ENCODE measurements at regions not wholly inside any gene's neighbourhood (a gene's known extent, or its start where the extent isn't known, plus 50 kb on each side); places are given as distances from the start of the nearest gene placed in this dataset.

DNA sequence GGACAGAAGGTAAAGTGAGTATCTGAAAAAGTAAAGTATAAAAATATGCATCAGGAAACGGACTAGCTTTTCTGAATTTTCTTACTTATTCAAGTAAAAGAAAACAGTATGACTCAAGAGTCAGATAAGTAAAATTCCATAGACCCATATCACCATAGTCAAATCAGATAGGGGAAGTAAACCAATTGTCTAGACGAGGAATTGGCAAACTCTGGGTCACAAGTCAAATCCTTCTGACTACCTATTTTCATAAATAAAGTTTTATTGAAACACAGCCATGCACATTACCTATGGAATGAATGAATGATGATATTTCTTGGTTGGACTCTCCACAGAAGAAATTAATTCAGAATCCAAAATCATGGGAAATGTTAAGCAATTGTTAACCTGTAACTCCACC lies 59.1 kb upstream of the TMC1 start:
- Histone ChIP-seq H3K9me3 (no peaks in the 10 kb centered on the region), H3K27ac (no peak overlapping the region), H3K4me1 (peaks cover 0 to 4% (median 0%) of the 10 kb centered on the region in 4 donors), H3K27me3 (no peaks in the 10 kb centered on the region), H3K4me3 (no peak overlapping the region), H3K36me3 (no peaks in the 10 kb centered on the region)
- WGBS, 2 donors: 70 to 81% methylated on average over 2 of the region's 2 CpGs
- no peak for TF ChIP-seq POLR2AphosphoS5 (IDR thresholded peaks at IDR 0.05)
- TF ChIP-seq, protein P1, sequence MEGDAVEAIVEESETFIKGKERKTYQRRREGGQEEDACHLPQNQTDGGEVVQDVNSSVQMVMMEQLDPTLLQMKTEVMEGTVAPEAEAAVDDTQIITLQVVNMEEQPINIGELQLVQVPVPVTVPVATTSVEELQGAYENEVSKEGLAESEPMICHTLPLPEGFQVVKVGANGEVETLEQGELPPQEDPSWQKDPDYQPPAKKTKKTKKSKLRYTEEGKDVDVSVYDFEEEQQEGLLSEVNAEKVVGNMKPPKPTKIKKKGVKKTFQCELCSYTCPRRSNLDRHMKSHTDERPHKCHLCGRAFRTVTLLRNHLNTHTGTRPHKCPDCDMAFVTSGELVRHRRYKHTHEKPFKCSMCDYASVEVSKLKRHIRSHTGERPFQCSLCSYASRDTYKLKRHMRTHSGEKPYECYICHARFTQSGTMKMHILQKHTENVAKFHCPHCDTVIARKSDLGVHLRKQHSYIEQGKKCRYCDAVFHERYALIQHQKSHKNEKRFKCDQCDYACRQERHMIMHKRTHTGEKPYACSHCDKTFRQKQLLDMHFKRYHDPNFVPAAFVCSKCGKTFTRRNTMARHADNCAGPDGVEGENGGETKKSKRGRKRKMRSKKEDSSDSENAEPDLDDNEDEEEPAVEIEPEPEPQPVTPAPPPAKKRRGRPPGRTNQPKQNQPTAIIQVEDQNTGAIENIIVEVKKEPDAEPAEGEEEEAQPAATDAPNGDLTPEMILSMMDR (IDR thresholded peaks at IDR 0.05): no peak
- TF ChIP-seq POLR2A (IDR thresholded peaks at IDR 0.05): no peak
- no peak for TF ChIP-seq EP300 (IDR thresholded peaks at IDR 0.05)
- intact Hi-C loops (cut with DNase I): no loop called here
- no peak for DNase-seq

GRCh38 chr9:72460342-72461312 lies 60.8 kb upstream of the TMC1 start:
- 87 to 89% methylated on average over 7 of the region's 7 CpGs for whole genome bisulfite sequencing, 2 donors
- no peak for DNase-seq
- no peaks in the 10 kb centered on the region for H3K9me3 ChIP-seq
- H3K4me3 ChIP-seq: no peak overlapping the region
- intact Hi-C loops (cut with DNase I): no loop called here
- no peak overlapping the region for H3K27ac ChIP-seq
- H3K27me3 ChIP-seq: no peaks in the 10 kb centered on the region
- peaks cover 0 to 2% (median 0%) of the 10 kb centered on the region in 4 donors for H3K4me1 ChIP-seq
- no peak for TF ChIP-seq POLR2A (IDR thresholded peaks at IDR 0.05)
- no peak for TF ChIP-seq POLR2AphosphoS5 (IDR thresholded peaks at IDR 0.05)
- TF ChIP-seq, protein P1 (IDR thresholded peaks at IDR 0.05): no peak
- no peak for TF ChIP-seq EP300 (IDR thresholded peaks at IDR 0.05)
- H3K36me3 ChIP-seq: no peaks in the 10 kb centered on the region

DNA sequence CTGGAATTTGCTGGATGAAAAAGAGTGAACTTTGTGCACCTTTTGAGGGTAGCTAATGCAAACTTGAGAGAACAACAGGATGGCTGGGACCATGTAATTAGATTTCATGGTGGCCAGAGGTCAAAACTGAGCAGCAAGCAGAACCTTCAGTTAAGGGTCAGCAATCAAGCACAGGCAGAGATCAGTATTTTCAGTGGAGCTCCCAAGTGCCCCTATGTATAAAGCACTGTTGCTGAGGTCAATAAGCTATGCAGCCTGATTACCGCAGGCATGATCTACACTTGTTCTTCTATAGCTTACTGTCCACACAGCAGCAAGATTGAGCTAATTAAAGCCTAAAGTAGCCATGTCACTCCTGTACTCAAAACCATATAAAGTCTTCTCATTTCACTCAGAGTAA lies 62.1 kb upstream of the TMC1 start:
- Histone ChIP-seq H3K4me3 (no peak overlapping the region), H3K27me3 (no peaks in the 10 kb centered on the region), H3K9me3 (no peaks in the 10 kb centered on the region), H3K36me3 (no peaks in the 10 kb centered on the region), H3K27ac (no peak overlapping the region), H3K4me1 (no peaks in the 10 kb centered on the region)
- TF ChIP-seq EP300 (IDR thresholded peaks at IDR 0.05) (no peak), POLR2AphosphoS5 (IDR thresholded peaks at IDR 0.05) (no peak), POLR2A (IDR thresholded peaks at IDR 0.05) (no peak)
- TF ChIP-seq, protein P1 (IDR thresholded peaks at IDR 0.05): no peak
- 95 to 99% methylated on average over 1 of the region's 1 CpG for WGBS, 2 donors
- DNase-seq: no peak
- intact Hi-C loops (cut with DNase I): no loop called here

GRCh38 chr9:72458153-72458552 lies 63.3 kb upstream of the TMC1 start:
- no peak for DNase-seq
- H3K9me3 ChIP-seq: no peaks in the 10 kb centered on the region
- H3K36me3 ChIP-seq: no peaks in the 10 kb centered on the region
- H3K4me3 ChIP-seq: no peak overlapping the region
- H3K27ac ChIP-seq: no peak overlapping the region
- H3K27me3 ChIP-seq: no peaks in the 10 kb centered on the region
- TF ChIP-seq POLR2AphosphoS5 (IDR thresholded peaks at IDR 0.05) (no peak), POLR2A (IDR thresholded peaks at IDR 0.05) (no peak), EP300 (IDR thresholded peaks at IDR 0.05) (no peak)
- TF ChIP-seq, protein P1 (IDR thresholded peaks at IDR 0.05): no peak
- intact Hi-C loops (cut with DNase I): no loop called here
- H3K4me1 ChIP-seq: no peaks in the 10 kb centered on the region

Measured in sigmoid colon (tissue), 6 donors.